ENCODE measurements at regions not wholly inside any gene's neighbourhood (a gene's known extent, or its start where the extent isn't known, plus 50 kb on each side); places are given as distances from the start of the nearest gene placed in this dataset.

GRCh38 chr5:85484982-85485574 lies 1100.4 kb upstream of the EDIL3 start:
- DNase-seq (ENCODE audit: low spot score) = no peak
- no peak for TF ChIP-seq CTCF (IDR thresholded peaks at IDR 0.05)
- H3K27ac ChIP-seq = no peak overlapping the region
- no peaks in the 10 kb centered on the region for H3K4me1 ChIP-seq (ENCODE audit: control insufficient read depth in 1 of 2, low read depth in 2 of 2)
- no peaks in the 10 kb centered on the region for H3K27me3 ChIP-seq (replicated peaks; ENCODE audit: insufficient read depth)
- H3K9me3 ChIP-seq = no peaks in the 10 kb centered on the region
- no peak for ATAC-seq (ENCODE audit: insufficient number of reproducible peaks, low FRiP score, low read depth)
- no peak overlapping the region for H3K4me3 ChIP-seq
- no peaks in the 10 kb centered on the region for H3K36me3 ChIP-seq

- Histone ChIP-seq H3K9me3 (no peaks in the 10 kb centered on the region), H3K4me1 (ENCODE audit: control insufficient read depth in 1 of 2, low read depth in 2 of 2) (no peaks in the 10 kb centered on the region), H3K27ac (no peak overlapping the region), H3K4me3 (no peak overlapping the region), H3K36me3 (no peaks in the 10 kb centered on the region), H3K27me3 (replicated peaks; ENCODE audit: insufficient read depth) (no peaks in the 10 kb centered on the region)
- no peak for ATAC-seq (ENCODE audit: insufficient number of reproducible peaks, low FRiP score, low read depth)
- no peak for TF ChIP-seq CTCF (IDR thresholded peaks at IDR 0.05)
- DNase-seq (ENCODE audit: low spot score) = no peak
Measured at GRCh38 chr5:85488295-85488694, 1103.6 kb upstream of the EDIL3 start.

- H3K9me3 ChIP-seq = no peaks in the 10 kb centered on the region
- H3K4me3 ChIP-seq = no peak overlapping the region
- no peak for TF ChIP-seq CTCF (IDR thresholded peaks at IDR 0.05)
- no peak for ATAC-seq (ENCODE audit: insufficient number of reproducible peaks, low FRiP score, low read depth)
- no peak overlapping the region for H3K27ac ChIP-seq
- no peaks in the 10 kb centered on the region for H3K36me3 ChIP-seq
- no peak for DNase-seq (ENCODE audit: low spot score)
- no peaks in the 10 kb centered on the region for H3K4me1 ChIP-seq (ENCODE audit: control insufficient read depth in 1 of 2, low read depth in 2 of 2)
- no peaks in the 10 kb centered on the region for H3K27me3 ChIP-seq (replicated peaks; ENCODE audit: insufficient read depth)
Measured at GRCh38 chr5:85500869-85501268, 1116.2 kb upstream of the EDIL3 start.

DNA sequence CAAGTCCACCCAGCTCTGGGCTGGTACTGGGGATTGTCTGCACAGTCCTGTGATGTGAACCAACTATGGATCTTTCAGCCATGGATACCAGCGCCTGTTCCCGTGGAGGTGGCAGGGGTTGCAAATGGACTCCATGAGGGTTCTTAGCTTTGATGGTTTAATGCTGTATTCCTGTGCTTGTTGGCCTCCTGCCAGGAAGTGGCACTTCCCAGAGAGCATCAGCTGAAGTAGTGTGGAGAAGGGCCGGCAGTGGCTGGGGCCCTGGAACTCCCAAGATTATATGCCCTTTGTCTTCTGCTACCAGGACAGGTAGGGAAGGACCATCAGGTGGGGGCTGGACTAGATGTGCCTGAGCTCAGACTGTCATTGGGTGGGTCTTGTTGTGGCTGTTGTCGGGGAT lies 1104.8 kb upstream of the COX7C start:
- Histone ChIP-seq H3K4me3 (no peak overlapping the region), H3K27ac (no peak overlapping the region), H3K27me3 (replicated peaks; ENCODE audit: insufficient read depth) (no peaks in the 10 kb centered on the region), H3K36me3 (no peaks in the 10 kb centered on the region), H3K9me3 (no peaks in the 10 kb centered on the region), H3K4me1 (ENCODE audit: control insufficient read depth in 1 of 2, low read depth in 2 of 2) (no peaks in the 10 kb centered on the region)
- TF ChIP-seq CTCF (IDR thresholded peaks at IDR 0.05) = no peak
- ATAC-seq (ENCODE audit: insufficient number of reproducible peaks, low FRiP score, low read depth) (no peak), DNase-seq (ENCODE audit: low spot score) (no peak)

DNA sequence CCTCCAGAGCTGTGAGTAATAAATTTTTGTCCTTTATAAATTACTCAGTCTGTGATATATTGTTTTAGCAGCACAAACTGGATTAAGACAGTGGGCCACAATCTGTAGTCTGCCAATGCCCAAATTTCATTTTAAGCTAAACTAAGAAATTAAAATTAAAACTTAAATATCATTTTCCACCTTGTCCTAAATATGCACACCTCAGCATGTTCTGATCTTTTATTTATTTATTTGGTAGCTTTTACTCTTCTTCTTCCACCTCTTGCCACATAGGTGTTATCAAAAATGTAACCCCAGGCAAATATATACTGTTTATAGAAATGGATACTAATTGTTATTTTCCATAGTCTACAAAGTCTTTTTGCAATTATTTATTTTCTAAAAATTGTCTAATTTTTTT lies 1102.2 kb upstream of the COX7C start:
- Histone ChIP-seq H3K27ac (no peak overlapping the region), H3K4me1 (ENCODE audit: control insufficient read depth in 1 of 2, low read depth in 2 of 2) (no peaks in the 10 kb centered on the region), H3K4me3 (no peak overlapping the region), H3K9me3 (no peaks in the 10 kb centered on the region), H3K36me3 (no peaks in the 10 kb centered on the region), H3K27me3 (replicated peaks; ENCODE audit: insufficient read depth) (no peaks in the 10 kb centered on the region)
- DNase-seq (ENCODE audit: low spot score) = no peak
- no peak for ATAC-seq (ENCODE audit: insufficient number of reproducible peaks, low FRiP score, low read depth)
- TF ChIP-seq CTCF (IDR thresholded peaks at IDR 0.05) = no peak
